Naive thymus-derived CD4-positive, alpha-beta T cell (primary cell): ENCODE measurements at regions not wholly inside any gene's neighbourhood (a gene's known extent, or its start where the extent isn't known, plus 50 kb on each side); places are given as distances from the start of the nearest gene placed in this dataset.

ENCODE experiments used
- ATAC-seq: fragments of 150-1000 bp; cut with Tn5 transposase; 2 replicates; pipeline ENCODE4 v1.10.0; 2021; ENCODE audit warnings: mild to moderate bottlenecking, moderate library complexity
- CTCF ChIA-PET: fragments of 350-600 bp; sonication (Branson Sonifier 250); formaldehyde crosslinking; loops from one replicate; lab custom pipeline; 2021; ENCODE audit warnings: antibody characterized with exemption; lab: Charles Lee
- POLR2A ChIA-PET: fragments of 350-600 bp; sonication (Branson Sonifier 250); formaldehyde crosslinking; loops from one replicate; lab custom pipeline; 2021; ENCODE audit warnings: antibody characterized with exemption, inconsistent platforms; lab: Charles Lee
- DNase-seq, 9 donors: peaks; one replicate each; pipeline versions ENCODE4 v3.0.0 to v3.0.0-alpha.2; 2020 to 2022; ENCODE audit warnings: mixed read lengths in 1 of 9
- H3K27ac ChIP-seq: one replicate; pipeline ENCODE4 v1.7.0; 2013; ENCODE audit warnings: mild to moderate bottlenecking, low read depth, low read length, moderate library complexity
- H3K27me3 ChIP-seq, 2 donors: one replicate each; pipeline ENCODE4 v1.7.0; 2013; ENCODE audit warnings: low read length in 2 of 2, mild to moderate bottlenecking in 2 of 2, moderate library complexity in 2 of 2; ENCODE audit not compliant: control insufficient read depth in 2 of 2, insufficient read depth in 2 of 2
- H3K36me3 ChIP-seq, 3 experiments: 1 replicate in 2 of 3; 2 replicates in 1 of 3; pipeline ENCODE4 v1.7.0; 2013; ENCODE audit warnings: low read length in 3 of 3, mild to moderate bottlenecking in 3 of 3, moderate library complexity in 1 of 3; ENCODE audit not compliant: insufficient read depth in 3 of 3, control insufficient read depth in 2 of 3
- H3K4me1 ChIP-seq, 2 donors: one replicate each; pipeline ENCODE4 v1.7.0; 2013; ENCODE audit warnings: low read length in 2 of 2, mild to moderate bottlenecking in 2 of 2, moderate library complexity in 1 of 2; ENCODE audit not compliant: control insufficient read depth in 2 of 2, insufficient read depth in 2 of 2
- H3K4me3 ChIP-seq: 2 replicates; pipeline ENCODE4 v1.7.0; 2013; ENCODE audit warnings: mild to moderate bottlenecking, low read length
- H3K9me3 ChIP-seq, 3 experiments: 1 replicate in 2 of 3; 2 replicates in 1 of 3; pipeline ENCODE4 v1.7.0; 2013; ENCODE audit warnings: low read length in 3 of 3; ENCODE audit not compliant: control insufficient read depth in 2 of 3
- H3K27ac Mint-ChIP-seq, 9 donors: one replicate each; pipeline ENCODE4 v1.8.0; 2020 to 2022; ENCODE audit warnings: mixed read lengths in 9 of 9, mild to moderate bottlenecking in 8 of 9, moderate library complexity in 5 of 9, inconsistent platforms in 2 of 9
- H3K27me3 Mint-ChIP-seq, 5 donors: one replicate each; pipeline ENCODE4 v1.8.0; 2021 to 2022; ENCODE audit warnings: mixed read lengths in 5 of 5, mild to moderate bottlenecking in 1 of 5
- H3K36me3 Mint-ChIP-seq, 5 donors: one replicate each; pipeline ENCODE4 v1.8.0; 2020 to 2022; ENCODE audit warnings: mixed read lengths in 5 of 5, mild to moderate bottlenecking in 3 of 5, inconsistent platforms in 1 of 5
- H3K4me1 Mint-ChIP-seq, 7 donors: one replicate each; pipeline ENCODE4 v1.8.0; 2020 to 2022; ENCODE audit warnings: mixed read lengths in 7 of 7, mild to moderate bottlenecking in 3 of 7, inconsistent platforms in 1 of 7
- H3K4me3 Mint-ChIP-seq, 10 donors: one replicate each; pipeline ENCODE4 v1.8.0; 2020 to 2022; ENCODE audit warnings: mild to moderate bottlenecking in 10 of 10, mixed read lengths in 10 of 10, moderate library complexity in 6 of 10, inconsistent platforms in 2 of 10
- H3K9me3 Mint-ChIP-seq, 11 donors: one replicate each; pipeline ENCODE4 v1.8.0; 2020 to 2022; ENCODE audit warnings: mixed read lengths in 11 of 11, mild to moderate bottlenecking in 4 of 11, inconsistent platforms in 1 of 11, moderate library complexity in 1 of 11
- intact Hi-C, 2 donors: fragments of 100-400 bp; cut with micrococcal nuclease; formaldehyde crosslinking; loops; one replicate each; pipeline ENCODE4 v1.15.1; 2023

- no peak overlapping the region for H3K27ac Mint-ChIP-seq
- POLR2A ChIA-PET, result no interaction called here
- Histone ChIP-seq H3K36me3 (no peaks in the 10 kb centered on the region), H3K4me1 (no peaks in the 10 kb centered on the region), H3K27ac (no peak overlapping the region), H3K9me3 (no peaks in the 10 kb centered on the region), H3K4me3 (no peak overlapping the region), H3K27me3 (no peaks in the 10 kb centered on the region)
- intact Hi-C loops, result no loop called here
- ATAC-seq (no peak), DNase-seq (no peak)
- no peak overlapping the region for H3K4me3 Mint-ChIP-seq
- H3K36me3 Mint-ChIP-seq, result no peaks in the 10 kb centered on the region
- no peaks in the 10 kb centered on the region for H3K4me1 Mint-ChIP-seq
- peaks cover 0 to 8% (median 0%) of the 10 kb centered on the region in 11 donors for H3K9me3 Mint-ChIP-seq
- no peaks in the 10 kb centered on the region for H3K27me3 Mint-ChIP-seq
- CTCF ChIA-PET, result no interaction called here
Measured at GRCh38 chr6:112739766-112740165, 392.6 kb downstream of the RFPL4B start.

DNA sequence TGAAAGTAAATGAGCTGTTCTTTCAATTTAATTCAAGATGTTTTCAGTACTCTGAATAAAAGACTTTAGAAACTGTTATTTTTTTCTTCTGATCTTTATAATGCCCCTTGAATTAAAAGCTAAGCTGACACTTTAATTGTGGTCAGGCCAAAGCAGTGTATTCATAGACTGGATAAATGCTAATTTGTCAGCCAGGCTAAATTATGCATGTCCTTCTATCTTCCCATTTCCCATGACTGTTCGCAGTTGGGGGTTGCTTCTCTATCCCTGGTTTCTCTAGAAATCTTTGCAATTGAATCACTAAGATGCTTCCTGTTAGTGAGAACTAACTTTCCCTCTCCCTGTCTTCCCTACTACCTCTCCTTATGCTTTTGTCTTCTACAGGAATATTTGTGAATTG is 396.2 kb downstream of the RFPL4B start:
- H3K36me3 Mint-ChIP-seq, result no peaks in the 10 kb centered on the region

GRCh38 chr6:112744827-112745226 is 397.7 kb downstream of the RFPL4B start:
- H3K4me3 ChIP-seq, result no peak overlapping the region
- Mint-ChIP-seq H3K27ac (no peak overlapping the region), H3K27me3 (no peaks in the 10 kb centered on the region), H3K36me3 (no peaks in the 10 kb centered on the region), H3K4me1 (no peaks in the 10 kb centered on the region), H3K9me3 (peaks cover 0 to 3% (median 0%) of the 10 kb centered on the region in 11 donors), H3K4me3 (no peak overlapping the region)
- no peaks in the 10 kb centered on the region for H3K9me3 ChIP-seq
- ChIA-PET POLR2A (no interaction called here), CTCF (no interaction called here)
- ATAC-seq (no peak), DNase-seq (no peak)
- no peaks in the 10 kb centered on the region for H3K4me1 ChIP-seq
- no peaks in the 10 kb centered on the region for H3K27me3 ChIP-seq
- no peaks in the 10 kb centered on the region for H3K36me3 ChIP-seq
- intact Hi-C loops, result no loop called here
- no peak overlapping the region for H3K27ac ChIP-seq

More for the DNA sequence above, 396.2 kb downstream of the RFPL4B start:
- Mint-ChIP-seq H3K9me3 (peaks cover 0 to 3% (median 0%) of the 10 kb centered on the region in 11 donors), H3K4me1 (no peaks in the 10 kb centered on the region), H3K27ac (no peak overlapping the region), H3K4me3 (no peak overlapping the region), H3K27me3 (no peaks in the 10 kb centered on the region)
- POLR2A ChIA-PET, result no interaction called here
- H3K36me3 ChIP-seq, result no peaks in the 10 kb centered on the region
- no peaks in the 10 kb centered on the region for H3K9me3 ChIP-seq
- CTCF ChIA-PET, result no interaction called here
- H3K27me3 ChIP-seq, result no peaks in the 10 kb centered on the region
- no peak overlapping the region for H3K27ac ChIP-seq
- intact Hi-C loops, result no loop called here
- H3K4me1 ChIP-seq, result no peaks in the 10 kb centered on the region
- ATAC-seq (no peak), DNase-seq (no peak)
- no peak overlapping the region for H3K4me3 ChIP-seq

- ATAC-seq (no peak), DNase-seq (no peak)
- ChIA-PET POLR2A (no interaction called here), CTCF (no interaction called here)
- Histone ChIP-seq H3K36me3 (no peaks in the 10 kb centered on the region), H3K4me3 (no peak overlapping the region), H3K4me1 (no peaks in the 10 kb centered on the region), H3K27me3 (no peaks in the 10 kb centered on the region), H3K27ac (no peak overlapping the region), H3K9me3 (no peaks in the 10 kb centered on the region)
- Mint-ChIP-seq H3K27me3 (no peaks in the 10 kb centered on the region), H3K36me3 (no peaks in the 10 kb centered on the region), H3K27ac (no peak overlapping the region), H3K4me3 (no peak overlapping the region), H3K9me3 (peaks cover 0 to 3% (median 0%) of the 10 kb centered on the region in 11 donors), H3K4me1 (no peaks in the 10 kb centered on the region)
- intact Hi-C loops, result no loop called here
Measured at GRCh38 chr6:112745765-112746164, 398.6 kb downstream of the RFPL4B start.

- no peaks in the 10 kb centered on the region for H3K9me3 ChIP-seq
- Mint-ChIP-seq H3K27me3 (no peaks in the 10 kb centered on the region), H3K36me3 (no peaks in the 10 kb centered on the region), H3K9me3 (peaks cover 0 to 3% (median 0%) of the 10 kb centered on the region in 11 donors), H3K4me1 (no peaks in the 10 kb centered on the region), H3K4me3 (no peak overlapping the region), H3K27ac (no peak overlapping the region)
- H3K36me3 ChIP-seq, result no peaks in the 10 kb centered on the region
- no peak for ATAC-seq
- ChIA-PET POLR2A (no interaction called here), CTCF (no interaction called here)
- intact Hi-C loops, result no loop called here
- H3K27ac ChIP-seq, result no peak overlapping the region
- H3K4me1 ChIP-seq, result no peaks in the 10 kb centered on the region
- DNase-seq, result no peak
- no peaks in the 10 kb centered on the region for H3K27me3 ChIP-seq
- H3K4me3 ChIP-seq, result no peak overlapping the region
Measured at GRCh38 chr6:112749673-112750072, 402.5 kb downstream of the RFPL4B start.

DNA sequence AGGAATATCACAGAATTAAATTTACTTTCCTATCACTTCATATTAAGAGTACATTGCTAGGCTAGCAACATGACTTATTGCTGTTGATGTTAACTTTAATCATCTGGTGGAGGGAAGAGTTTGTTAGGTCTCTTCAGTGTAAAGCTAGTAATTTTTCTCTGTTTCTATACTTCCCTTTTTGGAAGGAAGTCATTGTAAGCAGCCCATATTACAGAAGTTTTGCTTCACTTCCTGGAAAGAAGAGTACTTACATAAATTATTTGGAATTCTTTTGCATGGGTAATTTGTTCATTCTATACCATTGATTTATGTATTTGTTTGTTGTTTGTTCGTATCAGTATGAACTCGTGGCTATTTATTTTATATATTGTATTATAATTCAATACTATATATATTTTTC is 405.2 kb downstream of the RFPL4B start:
- H3K27me3 ChIP-seq, result no peaks in the 10 kb centered on the region
- no peak overlapping the region for H3K27ac Mint-ChIP-seq
- H3K36me3 Mint-ChIP-seq, result no peaks in the 10 kb centered on the region
- DNase-seq (no peak), ATAC-seq (no peak)
- ChIA-PET CTCF (no interaction called here), POLR2A (no interaction called here)
- peaks cover 0 to 3% (median 0%) of the 10 kb centered on the region in 11 donors for H3K9me3 Mint-ChIP-seq
- no peaks in the 10 kb centered on the region for H3K4me1 Mint-ChIP-seq
- no peak overlapping the region for H3K27ac ChIP-seq
- H3K36me3 ChIP-seq, result no peaks in the 10 kb centered on the region
- H3K27me3 Mint-ChIP-seq, result no peaks in the 10 kb centered on the region
- no peaks in the 10 kb centered on the region for H3K9me3 ChIP-seq
- no peaks in the 10 kb centered on the region for H3K4me1 ChIP-seq
- intact Hi-C loops, result no loop called here
- H3K4me3 ChIP-seq, result no peak overlapping the region
- H3K4me3 Mint-ChIP-seq, result no peak overlapping the region

GRCh38 chr6:112752791-112753190 is 405.7 kb downstream of the RFPL4B start:
- H3K27me3 ChIP-seq, result no peaks in the 10 kb centered on the region
- H3K4me1 Mint-ChIP-seq, result no peaks in the 10 kb centered on the region

More at GRCh38 chr6:112752791-112753190, 405.7 kb downstream of the RFPL4B start:
- no peaks in the 10 kb centered on the region for H3K27me3 Mint-ChIP-seq
- ChIA-PET POLR2A (no interaction called here), CTCF (no interaction called here)
- ATAC-seq (no peak), DNase-seq (no peak)
- H3K36me3 Mint-ChIP-seq, result no peaks in the 10 kb centered on the region
- no peak overlapping the region for H3K27ac Mint-ChIP-seq
- no peaks in the 10 kb centered on the region for H3K36me3 ChIP-seq
- H3K4me3 ChIP-seq, result no peak overlapping the region
- no peak overlapping the region for H3K27ac ChIP-seq
- intact Hi-C loops, result no loop called here
- no peak overlapping the region for H3K4me3 Mint-ChIP-seq
- H3K9me3 Mint-ChIP-seq, result peaks cover 0 to 3% (median 0%) of the 10 kb centered on the region in 11 donors
- no peaks in the 10 kb centered on the region for H3K9me3 ChIP-seq
- H3K4me1 ChIP-seq, result no peaks in the 10 kb centered on the region
